Stimulated activated CD4-positive, alpha-beta T cell treated with anti-CD3 and anti-CD28 coated beads, Interleukin-1b, Interleukin-23, amount 100 ng/mL, for 48 hours (primary cell): ENCODE measurements at regions not wholly inside any gene's neighbourhood (a gene's known extent, or its start where the extent isn't known, plus 50 kb on each side); places are given as distances from the start of the nearest gene placed in this dataset.
"Not testable (repeated sequence)": the region's sequence is repeated elsewhere in the genome, so short reads cannot be mapped to it uniquely, and the experiment has no call there.

ENCODE experiments used
- DNase-seq: peaks from one replicate; pipeline ENCODE4 v3.0.0-alpha.2; 2020

- no peak for DNase-seq
Observed at GRCh38 chr3:33919312-33920120, 121.1 kb downstream of the PDCD6IP start.

- no peak for DNase-seq
Observed at GRCh38 chr3:33920511-33920910, 122.1 kb downstream of the PDCD6IP start.

DNA sequence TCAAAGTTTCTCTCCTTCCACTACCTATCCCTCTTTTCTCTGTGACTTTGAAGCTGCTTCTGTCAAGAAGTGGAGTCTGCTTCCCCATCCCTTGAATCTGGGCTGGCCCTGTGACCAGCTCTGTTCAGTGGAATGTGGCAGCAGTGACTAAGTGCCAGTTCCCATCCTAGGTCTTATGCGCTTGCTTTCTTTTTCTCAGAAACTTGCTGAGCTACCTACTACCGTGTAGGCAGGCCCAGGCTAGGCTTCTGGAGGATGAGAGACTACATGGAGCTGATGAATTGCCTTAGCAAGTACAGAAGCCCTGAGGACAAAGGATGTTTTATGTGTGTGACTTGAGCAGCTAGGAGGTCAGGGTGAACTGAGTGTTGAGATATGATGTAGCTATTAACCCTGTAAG is 123.2 kb downstream of the PDCD6IP start:
- DNase-seq = no peak

DNA sequence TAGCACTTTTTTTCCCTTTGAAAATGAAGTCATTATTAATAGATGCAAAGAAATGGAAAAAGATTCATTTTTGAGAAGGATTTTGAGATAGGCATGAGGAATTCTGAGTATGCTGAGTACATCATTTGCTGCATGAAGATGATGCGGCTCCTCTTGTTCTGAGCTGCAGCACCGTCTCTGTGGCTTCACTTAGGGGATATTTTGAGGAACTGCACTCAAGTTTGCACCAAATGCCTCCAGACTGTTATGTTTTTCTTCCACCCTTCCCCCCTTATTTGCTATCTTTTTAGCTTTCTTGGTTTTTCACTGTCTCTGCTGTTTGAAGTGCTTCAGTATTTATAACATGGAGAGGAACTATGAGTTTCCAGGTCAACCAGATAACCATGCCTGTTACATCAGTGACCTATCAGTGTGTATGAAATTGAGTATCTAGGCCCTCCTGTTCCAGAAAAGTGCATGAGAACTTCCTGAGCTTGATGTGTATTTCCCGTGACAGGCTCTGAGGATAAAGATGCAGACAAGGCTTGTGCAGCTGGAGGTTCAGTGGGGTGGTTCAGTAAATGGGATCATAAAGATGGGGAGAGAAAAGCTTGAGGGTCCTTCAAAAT is 128.7 kb downstream of the PDCD6IP start:
- no peak for DNase-seq

DNA sequence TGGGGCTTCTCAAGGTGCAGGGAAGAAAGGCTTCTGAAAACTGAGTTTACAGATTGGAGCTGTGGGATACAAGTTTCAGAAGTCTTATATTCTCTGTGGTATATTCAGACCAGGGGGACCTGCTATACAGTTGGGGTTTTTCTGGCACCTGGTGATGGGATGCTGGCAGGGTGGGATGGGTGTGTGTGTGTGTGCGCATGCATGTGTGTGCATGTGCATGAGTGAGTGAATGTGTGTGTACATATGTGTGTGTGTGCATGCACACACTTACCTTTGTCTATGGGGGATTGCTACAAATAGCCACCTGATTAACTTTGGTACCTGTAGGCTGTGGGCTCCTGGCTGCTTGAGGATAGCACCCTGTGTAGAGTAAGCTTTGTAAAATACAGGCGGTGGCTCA is 131.4 kb downstream of the PDCD6IP start:
- DNase-seq = no peak

GRCh38 chr3:33931512-33931911 is 133.1 kb downstream of the PDCD6IP start:
- no peak for DNase-seq

DNA sequence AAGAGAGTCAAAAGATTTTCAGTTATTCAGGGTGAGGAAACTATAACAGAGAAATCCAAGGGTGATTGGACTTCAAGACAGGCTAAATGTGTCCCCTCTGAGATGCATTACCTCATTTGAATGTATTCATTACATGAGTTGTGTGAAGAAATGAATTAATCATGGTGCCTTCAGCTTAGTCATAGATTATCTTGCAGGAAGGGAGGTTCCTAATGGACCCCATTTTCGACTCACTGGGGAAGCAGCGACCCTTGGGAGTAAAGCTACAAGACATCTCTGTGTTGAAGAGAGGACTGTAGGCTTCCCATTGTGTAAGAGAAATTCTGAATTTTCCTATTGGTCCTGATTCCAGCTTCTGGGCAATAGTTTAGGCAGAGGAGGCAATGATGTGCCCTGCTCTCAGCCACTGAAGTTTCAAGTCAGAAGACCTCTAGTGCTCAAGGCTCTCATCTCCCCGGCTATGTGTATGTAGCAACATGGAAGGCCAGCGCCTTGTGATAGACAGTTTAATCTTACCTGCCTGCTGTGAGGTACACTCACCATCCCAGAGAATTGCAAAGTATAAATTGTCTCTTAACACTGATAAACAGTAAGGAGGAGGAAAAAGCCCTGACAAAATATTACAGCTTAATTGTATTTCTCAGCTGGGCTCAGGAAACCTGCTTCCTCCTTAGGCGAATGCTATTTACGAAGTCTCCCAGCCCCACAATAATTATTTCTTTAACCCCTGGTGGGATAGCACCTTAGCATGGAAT is 133.8 kb downstream of the PDCD6IP start:
- no peak for DNase-seq

DNA sequence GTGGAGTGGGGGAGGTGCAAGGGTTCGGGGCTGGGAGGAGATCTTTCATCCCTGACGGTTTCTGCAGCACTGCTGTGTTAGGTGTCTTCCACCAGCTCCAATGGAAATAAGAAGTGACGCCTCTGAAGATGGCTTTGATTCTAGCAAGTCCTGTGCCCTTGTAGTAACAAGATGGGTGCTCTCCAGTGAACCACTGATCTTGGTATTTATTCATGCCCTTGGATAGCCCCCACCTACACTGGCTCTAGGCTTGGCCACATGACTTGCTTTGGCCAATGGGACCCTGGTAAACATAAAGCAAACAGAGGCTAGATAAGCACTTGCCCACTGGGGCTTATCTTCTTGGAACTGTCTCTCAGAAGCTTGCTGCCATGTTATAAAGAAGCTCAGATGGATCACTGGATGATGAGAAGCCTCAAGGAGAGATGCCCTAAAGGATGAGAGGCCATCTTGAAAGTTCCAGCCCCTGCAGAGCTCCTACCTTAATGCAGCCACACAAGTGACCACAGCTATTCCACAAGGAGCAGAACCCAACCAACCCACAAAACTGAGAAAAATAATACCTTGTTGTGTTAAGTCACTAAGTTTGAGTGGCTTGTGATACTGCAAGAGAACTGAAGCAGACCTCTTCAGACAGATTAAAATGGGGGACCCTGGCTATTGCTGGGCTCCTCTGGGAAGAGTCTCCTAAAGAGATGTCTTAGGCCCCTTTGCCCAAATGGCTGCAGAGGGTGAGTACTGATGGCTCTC is 137.9 kb downstream of the PDCD6IP start:
- no peak for DNase-seq

DNA sequence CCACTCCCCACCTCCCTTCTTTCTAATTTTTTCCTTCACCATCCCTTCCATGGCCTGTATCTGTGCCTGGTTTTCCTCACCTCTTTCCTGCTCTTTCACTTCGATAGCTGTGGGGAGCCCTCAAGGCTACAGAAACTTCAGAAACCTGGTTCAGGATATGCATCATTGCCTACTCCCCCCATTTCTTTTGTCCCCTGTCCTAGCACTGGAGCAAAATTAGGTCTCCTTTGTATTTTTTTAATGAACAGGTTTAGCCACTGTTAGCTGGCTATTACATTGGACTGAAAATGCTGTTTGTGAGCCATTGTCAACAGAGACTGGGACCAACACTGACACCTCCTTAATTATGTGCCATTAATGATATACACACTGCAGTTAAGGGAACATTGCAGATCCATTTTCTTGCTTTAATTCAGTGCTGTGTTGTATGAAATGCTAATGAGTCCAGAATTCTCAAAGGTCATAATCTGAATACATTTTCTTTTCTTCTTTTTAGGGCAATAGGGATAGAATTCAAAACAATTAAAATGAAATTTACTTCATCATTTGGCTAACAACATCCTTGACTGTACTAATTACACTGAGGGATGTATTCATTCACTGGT is 138.6 kb downstream of the PDCD6IP start:
- no peak for DNase-seq

DNA sequence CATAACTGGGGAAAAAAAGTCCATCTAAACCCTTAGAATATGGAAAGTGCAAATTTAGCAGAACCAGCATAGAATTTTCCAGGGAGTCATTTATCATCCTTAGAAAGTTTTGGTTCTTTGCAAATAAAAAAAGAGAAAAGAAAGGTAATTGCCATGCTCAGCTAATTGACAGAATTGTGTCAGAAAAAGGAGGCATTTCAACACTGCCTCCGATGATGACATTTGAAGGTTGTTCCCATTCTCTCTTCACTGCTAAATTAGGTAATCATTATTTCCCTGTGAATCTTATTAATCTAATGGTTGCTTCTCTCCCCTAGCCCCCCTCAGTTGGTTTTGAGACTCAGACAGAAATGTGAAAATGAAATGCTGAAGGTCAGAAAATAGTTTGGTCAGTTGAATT is 139.2 kb downstream of the PDCD6IP start:
- no peak for DNase-seq

GRCh38 chr3:33940149-33940548 is 141.7 kb downstream of the PDCD6IP start:
- DNase-seq = peak; percentile 20

- DNase-seq = no peak
Observed at GRCh38 chr3:33940736-33941135, 142.3 kb downstream of the PDCD6IP start.

DNA sequence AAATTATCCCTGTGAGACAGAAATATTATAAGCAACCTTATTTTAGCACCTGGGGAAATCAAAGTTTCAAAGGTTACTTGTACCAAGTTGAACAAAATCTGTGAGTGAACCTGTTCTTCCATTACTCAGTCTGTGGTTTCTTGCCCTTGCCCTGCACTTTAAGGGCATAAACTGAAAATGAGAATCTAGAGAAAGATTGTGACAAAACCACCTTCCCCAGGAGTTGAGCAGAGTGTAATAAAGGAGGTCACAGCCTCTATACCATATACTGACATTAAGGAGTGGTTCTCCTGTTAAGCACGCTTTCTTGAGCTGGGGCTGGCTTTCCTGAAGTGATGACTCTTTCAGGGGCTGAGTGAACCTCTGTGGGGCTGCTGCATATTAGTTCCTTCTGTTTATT is 143.4 kb downstream of the PDCD6IP start:
- DNase-seq = no peak

DNA sequence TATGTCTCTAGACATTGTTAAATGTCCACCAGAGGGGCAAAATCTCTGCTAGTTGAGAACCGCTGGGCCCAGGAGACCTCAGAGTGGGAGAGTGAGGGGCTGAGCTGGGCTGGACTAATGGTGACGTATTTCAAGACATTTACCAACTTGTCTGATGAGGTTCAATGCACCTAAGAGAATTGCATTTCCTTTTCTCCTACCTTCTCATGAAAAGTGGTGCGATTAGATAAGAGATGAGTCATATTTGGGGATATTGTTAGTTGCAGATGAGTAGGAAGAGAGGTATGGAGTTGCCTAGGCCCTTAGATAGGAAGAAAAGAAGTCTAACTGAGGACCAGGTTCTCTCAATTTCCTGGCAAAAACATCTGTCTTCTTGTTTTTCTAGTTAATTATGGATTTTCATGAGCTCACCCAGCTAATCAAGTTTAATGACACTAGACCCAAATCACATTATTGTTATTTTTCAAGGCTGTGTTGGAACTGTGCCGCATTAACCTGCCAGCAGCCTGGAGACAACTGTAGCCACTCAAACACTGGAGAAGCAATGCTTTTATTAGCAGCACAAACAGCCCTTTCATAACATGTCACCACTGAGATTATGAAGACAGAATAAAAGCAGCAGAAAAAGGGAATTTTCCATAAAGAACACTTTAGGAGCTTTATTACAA is 144.2 kb downstream of the PDCD6IP start:
- no peak for DNase-seq

GRCh38 chr3:33943277-33943676 is 144.8 kb downstream of the PDCD6IP start:
- DNase-seq = no peak

DNA sequence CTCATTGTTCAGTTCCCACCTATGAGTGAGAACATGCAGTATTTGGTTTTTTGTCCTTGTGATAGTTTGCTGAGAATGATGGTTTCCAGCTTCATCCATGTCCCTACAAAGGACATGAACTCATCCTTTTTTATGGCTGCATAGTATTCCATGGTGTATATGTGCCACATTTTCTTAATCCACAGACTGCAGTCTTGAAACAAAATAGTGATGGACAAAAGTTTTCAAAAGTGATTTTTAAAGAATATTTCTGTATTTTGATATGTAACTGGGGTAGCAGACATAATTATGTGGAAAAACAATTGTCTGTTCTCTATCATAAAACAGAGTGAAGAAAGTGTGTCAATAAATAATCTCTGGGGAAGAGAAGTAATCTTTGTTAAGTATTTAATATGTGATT is 148.2 kb downstream of the PDCD6IP start:
- DNase-seq = not testable (repeated sequence)

- no peak for DNase-seq
Observed at GRCh38 chr3:33947272-33948195, 149.1 kb downstream of the PDCD6IP start.

- DNase-seq = no peak
Observed at GRCh38 chr3:33949074-33949473, 150.6 kb downstream of the PDCD6IP start.

DNA sequence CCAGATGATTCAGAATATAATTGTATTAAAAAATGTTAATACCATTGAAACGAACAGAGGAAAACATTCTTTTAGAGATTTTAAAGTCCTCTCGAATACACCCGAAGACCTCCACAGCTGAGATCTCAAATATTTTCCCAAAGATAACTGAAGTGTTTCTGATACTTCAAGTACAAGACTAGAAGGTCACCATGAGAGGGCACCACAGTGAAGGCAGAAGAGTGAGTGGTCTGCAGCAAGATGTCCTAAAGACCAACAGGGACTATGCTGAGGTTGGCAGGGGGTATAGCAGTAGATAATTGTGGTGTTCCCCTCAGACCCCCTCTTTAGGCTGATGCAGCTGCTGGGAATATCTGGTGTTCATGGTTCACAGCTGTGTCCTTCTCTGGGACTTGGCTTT is 156.5 kb downstream of the PDCD6IP start:
- DNase-seq = no peak

GRCh38 chr3:33956206-33956605 is 157.8 kb downstream of the PDCD6IP start:
- DNase-seq = no peak

GRCh38 chr3:33956776-33957175 is 158.3 kb downstream of the PDCD6IP start:
- no peak for DNase-seq
